HG02938 (cell line): ENCODE measurements at regions not wholly inside any gene's neighbourhood (a gene's known extent, or its start where the extent isn't known, plus 50 kb on each side); places are given as distances from the start of the nearest gene placed in this dataset.
"Not testable (repeated sequence)": the region's sequence is repeated elsewhere in the genome, so short reads cannot be mapped to it uniquely, and the experiment has no call there.

ENCODE experiments used
- ATAC-seq: cut with Tn5 transposase; IDR thresholded peaks from one replicate; pipeline ENCODE4 v1.9.1; 2021; ENCODE audit warnings: mild to moderate bottlenecking, moderate library complexity; ENCODE audit not compliant: unreplicated experiment

DNA sequence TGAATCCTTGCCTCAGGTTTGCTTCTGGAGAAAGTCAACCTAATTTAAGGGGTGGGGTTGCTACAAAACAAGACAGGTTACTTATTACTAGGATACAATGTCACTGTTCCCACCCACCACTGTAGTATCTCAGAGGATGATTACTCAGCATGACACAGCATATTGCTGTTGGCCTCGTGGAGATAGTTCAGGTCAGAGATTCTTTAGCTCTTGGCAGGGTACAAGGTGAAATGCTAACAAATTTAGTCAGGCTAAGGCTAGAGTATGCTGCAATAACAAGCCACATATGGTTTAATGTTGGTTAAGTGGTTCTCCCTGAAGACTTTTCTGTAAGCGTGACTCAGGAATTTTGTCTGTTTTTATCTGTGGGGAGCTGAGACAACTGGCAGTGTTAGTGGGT lies 161.8 kb downstream of the EDEM1 start:
- no peak for ATAC-seq

DNA sequence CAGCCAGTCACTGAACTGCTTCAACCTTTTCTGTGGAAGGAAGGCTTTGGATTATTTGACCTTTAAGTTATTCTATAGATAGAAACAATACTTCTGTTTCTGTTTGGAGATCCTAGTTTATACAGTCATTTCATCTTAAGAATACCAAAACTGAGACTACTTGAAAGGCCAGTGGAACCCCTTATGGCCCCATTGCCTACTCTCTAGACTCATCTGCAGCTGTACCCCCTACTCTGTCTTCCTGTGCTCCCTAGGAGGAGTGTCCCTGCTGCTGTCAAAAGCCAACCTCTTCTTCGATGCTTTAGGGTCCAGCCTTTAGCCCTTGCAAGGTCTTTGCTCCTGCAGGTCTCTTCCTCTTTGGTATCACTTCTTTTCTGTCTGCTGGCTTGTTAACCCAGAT lies 169.6 kb downstream of the EDEM1 start:
- ATAC-seq = no peak

DNA sequence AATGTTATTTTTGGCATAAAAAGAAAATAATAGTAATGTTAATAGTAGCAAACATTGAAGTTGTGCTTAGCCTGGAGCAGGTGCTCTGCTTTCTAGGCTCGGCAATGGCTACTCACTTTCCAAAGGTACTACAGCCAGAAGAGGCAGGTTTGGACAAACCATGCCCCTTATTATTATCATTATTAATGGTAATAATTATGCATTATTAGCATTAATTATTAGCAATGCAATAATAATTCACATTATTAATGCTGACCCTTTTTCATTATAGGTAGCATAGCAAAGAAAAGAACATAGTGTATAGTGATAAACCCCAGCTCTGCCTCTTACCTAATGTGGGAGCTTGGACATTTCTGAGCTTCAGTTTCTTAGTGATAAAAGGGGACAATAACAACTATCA lies 171.4 kb downstream of the EDEM1 start:
- ATAC-seq = no peak

DNA sequence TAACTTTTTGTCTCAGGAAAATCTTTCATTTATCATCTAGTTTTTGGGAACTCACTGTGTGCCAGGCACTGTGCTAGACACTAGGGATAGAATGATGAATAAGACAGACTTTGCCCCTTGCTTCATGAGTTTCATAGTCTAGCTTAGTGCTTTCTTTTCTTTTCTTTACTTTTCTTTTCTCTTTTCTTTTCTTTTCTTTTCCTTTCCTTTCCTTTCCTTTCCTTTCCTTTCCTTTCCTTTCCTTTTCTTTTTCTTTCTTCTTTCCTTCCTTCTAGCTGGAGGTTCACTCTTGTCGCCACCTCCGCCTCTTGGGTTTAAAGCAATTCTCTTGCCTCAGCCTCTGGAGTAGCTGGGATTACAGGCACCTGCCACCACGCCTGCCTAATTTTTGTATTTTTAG lies 172.9 kb downstream of the EDEM1 start:
- no peak for ATAC-seq

DNA sequence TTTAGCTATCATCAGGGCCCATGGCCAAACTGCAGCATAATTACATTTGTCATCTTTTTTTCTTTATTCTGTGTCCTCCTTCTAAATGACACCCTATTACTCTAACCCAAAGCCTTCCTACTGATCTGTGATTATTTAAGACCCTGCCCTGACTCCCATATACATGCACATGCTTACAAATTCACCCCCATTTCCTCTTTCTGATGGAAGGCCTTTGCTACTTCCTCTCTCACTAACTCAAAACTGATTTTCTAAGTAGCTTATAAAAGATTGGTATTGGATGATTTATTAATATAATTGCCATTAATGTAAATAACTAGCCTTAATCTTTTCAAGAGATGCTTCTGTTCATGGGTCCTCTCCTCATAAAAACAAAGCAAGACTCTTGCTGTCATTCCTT lies 179.2 kb downstream of the EDEM1 start:
- ATAC-seq = no peak

DNA sequence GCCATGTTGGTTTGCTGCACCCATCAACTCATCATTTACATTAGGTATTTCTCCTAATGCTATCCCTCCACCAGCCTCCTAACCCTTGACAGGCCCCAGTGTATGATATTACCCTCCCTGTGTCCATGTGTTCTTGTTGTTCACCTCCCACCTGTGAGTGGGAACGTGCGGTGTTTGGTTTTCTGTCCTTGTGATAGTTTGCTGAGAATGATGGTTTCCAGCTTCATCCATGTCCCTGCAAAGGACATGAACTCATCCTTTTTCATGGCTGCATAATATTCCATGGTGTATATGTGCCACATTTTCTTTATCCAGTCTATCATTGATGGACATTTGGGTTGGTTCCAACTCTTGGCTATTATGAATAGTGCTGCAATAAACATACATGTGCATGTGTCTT lies 184.0 kb downstream of the EDEM1 start:
- not testable (repeated sequence) for ATAC-seq

DNA sequence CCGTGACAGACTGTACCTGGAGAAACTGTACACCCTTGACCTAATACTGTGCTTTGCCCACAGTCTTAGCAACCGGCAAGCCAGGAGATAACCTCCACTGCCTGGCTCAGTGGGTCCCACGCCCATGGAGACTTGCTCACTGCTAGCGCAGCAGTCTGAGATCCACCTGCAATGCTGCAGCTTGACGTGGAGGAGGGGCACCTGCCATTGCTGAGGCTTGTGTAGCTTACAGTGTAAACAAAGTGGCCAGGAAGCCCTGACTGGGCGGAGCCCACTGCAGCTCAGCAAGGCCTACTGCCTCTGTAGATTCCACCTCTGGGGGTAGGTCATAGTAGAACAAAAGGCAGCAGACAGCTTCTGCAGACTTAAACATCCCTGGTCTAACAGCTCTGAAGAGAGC lies 189.3 kb downstream of the EDEM1 start:
- ATAC-seq = no peak

DNA sequence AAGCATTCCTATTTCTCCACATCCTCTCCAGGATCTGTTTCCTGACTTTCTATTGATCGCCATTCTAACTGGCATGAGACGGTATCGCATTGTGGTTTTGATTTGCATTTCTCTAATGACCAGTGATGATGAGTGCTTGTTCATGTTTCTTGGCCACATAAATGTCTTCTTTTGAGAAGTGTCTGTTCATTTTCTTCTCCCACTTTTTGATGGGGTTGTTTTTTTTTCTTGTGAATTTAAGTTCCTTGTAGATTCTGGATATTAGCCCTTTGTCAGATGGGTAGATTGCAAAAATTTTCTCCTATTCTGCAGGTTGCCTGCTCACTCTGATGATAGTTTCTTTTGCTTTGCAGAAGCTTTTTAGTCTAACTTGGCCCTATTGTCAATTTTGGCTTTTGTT lies 191.8 kb downstream of the EDEM1 start:
- not testable (repeated sequence) for ATAC-seq

DNA sequence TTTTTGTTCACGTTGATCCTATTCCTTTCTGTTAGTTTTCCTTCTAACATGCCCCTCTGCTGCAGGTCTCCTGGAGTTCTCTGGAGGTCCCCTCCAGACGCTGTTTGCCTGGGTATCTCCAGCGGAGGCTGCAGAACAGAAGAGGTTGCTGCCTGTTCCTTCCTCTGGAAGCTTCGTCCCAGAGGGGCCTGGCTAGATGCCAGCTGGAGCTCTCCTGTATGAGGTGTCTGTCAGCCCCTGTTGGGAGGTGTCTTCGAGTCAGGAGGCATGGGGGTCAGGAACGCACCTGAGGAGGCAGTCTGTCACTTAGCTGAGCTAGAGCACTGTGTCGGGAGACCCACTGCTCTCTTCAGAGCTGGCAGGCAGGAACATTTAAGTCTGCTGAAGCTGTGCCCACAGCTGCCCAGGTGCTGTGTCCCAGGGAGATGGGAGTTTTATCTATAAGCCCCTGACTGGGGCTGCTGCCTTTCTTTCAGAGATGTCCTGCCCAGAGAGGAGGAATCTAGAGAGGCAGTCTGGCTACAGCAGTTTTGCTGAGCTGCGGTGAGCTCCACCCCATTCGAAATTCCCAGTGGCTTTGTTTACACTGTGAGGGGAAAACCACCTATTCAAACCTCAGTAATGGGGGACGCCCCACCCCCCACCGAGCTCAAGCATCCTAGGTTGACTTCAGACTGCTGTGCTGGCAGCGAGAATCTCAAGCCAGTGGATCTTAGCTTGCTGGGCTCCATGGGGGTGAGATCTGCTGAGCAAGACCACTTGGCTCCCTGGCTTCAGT lies 196.2 kb downstream of the EDEM1 start:
- ATAC-seq = not testable (repeated sequence)

DNA sequence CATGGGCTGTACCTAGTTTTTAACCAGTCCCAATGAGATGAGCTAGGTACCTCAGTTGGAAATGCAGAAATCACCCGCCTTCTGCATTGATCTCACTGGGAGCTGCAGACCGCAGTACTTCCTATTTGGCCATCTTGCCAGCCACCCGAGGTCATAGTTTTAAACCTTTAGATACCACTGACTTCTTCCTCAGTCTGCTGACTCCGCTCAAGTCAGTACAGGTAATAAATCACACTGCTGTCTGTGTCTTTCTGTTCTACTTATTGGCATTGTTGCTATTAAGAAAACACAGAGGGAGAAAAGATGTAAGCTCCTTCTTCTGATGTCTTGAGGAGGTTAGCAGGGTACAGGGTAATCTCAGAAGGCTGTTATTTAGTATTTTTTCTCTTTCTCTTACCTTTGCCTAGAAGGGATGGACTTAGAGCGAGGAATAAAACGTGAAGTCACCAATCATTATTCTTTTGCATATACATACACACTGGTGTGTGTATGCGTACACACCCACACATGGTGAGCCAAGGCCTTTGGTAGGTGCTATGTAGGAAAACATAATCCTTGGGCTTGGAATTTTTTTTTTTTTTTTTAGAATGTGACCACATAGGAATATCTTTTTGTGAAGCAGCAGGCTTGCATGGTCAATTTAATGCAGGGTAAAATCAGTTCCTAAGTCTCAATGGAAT lies 197.2 kb downstream of the EDEM1 start:
- ATAC-seq = no peak

DNA sequence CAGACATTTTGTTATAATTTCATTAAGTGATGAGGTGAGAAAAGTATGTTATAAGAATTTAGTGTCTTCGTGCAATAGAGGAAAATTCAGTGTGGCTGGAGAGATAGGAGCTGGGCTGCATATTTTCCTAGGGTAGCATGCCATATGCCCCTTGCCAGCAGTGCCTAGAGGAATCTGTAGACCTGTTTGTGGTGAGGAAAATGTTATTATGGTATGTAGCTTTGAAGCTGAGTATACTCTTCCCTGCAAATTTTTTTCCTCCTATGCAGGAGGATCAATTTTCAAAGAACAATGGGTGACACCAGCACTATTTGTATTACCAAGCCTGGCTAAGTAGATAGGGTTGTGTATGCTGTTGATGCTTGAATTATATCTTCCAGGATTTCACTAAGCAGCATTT lies 200.6 kb downstream of the EDEM1 start:
- ATAC-seq = no peak

DNA sequence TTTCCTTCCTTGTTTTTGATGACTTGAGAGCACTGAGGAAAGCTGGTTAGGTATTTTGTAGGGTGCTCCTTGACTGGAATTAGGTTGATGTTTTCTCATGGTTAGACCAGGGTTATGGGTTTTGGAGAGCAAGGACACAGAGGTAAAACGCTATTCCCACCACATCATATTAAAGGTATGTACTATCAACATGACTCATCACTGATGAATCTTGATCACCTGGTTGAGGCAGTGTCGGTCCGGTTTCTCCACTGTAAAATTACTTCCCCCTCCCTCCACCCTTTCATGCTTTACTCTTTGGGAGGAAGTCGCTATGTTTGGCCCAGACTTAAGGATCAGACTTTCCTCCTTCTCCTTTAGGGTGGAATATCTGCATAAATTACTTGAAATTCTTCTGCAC lies 201.6 kb downstream of the EDEM1 start:
- no peak for ATAC-seq

DNA sequence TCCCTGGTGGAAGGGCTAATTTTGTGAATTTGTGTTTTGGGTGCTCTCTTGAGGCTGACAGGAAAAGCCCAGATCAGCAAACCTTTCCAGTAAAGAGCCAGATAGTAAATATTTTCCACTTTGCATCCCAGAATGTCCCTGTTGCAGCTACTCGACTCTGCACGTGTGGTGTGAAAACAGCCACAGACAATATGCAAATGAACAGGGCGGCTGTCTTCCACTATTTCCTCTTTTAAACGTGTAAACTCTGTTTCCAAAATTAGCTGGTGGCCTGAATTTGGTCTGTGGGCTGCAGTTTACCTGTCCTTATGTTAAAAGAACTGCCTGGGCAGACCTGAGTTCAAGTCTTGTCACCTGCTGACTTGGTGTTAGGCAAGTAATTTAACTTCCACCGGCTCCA lies 202.7 kb downstream of the EDEM1 start:
- no peak for ATAC-seq

DNA sequence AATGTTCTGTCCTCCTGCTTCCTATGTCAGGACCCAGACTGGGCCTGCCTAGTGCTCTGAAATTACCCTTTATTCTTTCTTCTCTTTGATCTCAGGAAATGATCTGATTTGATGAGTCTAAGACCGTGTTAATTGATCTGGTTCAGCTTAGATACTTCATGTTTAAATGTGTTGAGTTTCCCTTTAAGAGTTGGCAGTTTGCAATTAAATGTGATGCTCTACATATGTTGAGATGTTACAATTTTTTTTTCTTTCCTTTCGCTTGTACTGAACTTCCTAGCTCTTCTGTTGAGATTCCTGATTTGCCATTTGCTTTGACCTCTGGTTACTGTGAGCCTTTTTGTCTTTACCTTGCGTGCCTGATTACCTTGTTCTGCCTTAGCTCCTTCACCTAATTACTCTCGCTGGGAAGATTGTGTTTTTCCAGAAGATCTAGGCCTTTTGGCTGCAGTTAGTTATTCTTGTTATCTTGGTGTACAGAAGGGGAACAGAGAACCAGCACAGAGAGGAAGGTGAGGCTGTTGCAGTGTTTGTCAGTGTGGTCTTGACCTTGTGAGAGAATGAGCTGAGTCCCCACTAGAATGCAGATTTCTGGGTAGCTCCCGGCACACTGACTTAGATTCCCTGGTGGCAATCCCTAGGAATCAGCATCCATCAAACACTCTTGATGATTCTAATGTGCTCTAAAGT lies 203.6 kb downstream of the EDEM1 start:
- ATAC-seq = no peak

DNA sequence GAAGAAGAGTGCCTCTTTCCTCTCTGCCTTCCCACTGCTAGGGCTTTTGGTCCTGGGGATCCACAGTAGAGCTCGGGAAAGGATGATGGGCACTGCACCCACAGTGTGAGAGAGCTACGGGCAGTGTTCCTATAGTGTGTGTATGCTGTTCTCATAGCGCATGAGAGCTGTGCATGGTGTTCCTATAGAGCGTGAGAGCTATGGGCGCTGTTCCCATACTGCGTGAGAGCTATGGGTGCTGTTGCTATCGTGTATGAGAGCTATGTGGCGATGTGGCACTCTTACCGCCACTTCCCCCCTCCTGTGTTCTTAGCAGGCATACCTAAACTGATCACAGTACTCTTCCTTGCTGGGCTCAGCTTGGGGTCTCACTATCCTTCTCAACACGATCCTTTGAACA lies 213.5 kb downstream of the EDEM1 start:
- no peak for ATAC-seq

DNA sequence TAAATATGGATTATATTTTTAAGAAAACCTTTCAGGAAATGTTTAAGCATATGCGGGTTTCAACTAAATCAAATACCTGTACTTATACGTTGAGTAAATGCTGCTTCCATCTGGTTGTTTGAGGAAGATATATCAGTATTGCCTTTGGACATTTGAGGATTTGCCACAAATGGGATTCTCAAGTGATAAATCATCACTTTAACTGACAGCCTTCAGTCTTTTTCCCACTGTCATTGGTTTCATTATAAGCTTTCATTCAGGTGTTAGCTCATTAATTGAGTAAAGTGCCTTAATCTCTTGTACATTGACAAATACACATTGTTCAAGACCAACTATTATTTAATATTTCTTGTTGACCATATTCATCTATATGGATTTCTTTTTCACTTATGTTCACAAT lies 217.2 kb downstream of the EDEM1 start:
- ATAC-seq = no peak

DNA sequence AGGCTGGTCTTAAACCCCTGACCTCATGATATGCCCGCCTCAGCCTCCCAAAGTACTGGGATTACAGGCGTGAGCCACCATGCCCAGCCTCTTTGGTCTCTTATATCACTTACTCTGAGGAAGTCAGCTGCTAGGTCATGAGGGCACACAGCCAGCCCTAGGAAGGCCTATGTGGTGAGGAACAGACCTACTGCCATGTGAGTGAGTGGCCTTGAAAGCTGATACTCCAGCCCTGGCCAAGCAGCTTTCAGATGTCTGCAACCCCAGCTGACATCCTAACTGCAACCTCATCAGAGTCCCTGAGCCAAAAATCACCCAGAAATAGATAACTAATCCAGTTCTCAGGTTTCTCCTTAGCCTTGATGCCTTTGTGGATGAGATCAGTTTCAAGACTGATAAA lies 224.3 kb downstream of the EDEM1 start:
- no peak for ATAC-seq

DNA sequence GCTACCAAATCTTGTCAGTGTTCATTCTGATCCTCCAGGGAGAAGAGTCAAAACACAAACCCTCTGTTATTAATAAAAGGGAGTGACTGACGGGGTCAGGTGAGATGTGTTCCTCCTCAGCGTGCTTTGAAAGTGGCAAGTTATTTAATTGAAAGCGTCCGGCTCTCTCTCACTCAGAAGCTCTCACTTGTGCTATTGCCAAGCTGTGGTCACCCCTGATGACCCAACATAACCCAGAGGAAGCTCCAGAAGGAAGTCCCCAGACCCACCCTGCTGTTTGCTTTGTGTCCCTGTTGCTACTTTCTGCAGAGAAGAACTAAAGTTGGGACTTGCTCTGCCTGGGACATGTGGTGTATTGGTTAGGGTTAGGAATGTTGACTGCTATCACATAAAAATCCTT lies 235.6 kb downstream of the EDEM1 start:
- no peak for ATAC-seq

DNA sequence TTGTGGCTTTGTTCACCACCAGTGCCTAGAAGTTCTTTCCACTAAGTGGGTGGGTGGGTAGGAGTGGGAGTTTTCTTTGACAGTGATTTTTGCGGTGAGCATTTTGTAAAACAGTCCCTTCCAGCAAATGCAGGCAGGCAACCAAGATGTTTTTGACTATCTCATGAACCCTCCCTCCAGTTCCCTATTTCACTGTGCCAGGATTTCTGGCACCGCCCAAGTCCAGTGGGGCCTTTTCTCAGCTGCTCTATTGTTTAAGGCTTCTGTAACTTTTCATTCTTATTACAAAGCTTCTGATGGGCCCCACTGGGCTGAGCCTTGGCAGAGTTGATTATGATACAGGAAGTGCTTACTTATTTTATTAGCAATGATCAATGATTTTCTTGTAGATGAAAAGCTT lies 236.0 kb downstream of the EDEM1 start:
- no peak for ATAC-seq

DNA sequence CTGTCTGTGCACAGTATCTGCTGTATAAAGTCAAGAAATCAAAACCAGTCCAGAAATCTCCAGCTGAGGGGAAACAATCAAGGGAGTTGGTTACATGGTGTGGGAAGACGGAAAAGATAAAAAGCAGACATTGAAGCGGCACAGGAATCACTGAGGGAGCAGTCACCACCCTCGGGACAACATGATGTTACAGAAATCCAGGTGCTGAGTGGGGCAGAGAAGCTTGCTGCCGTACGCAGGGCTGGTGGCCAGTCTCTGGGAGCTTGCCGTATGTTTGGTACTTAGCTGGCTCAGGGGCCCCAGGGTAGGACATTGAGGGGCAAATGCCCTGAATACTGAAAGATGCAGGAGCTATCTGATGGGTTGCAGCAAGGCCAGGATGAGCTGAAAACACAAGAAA lies 237.9 kb downstream of the EDEM1 start:
- ATAC-seq = no peak

DNA sequence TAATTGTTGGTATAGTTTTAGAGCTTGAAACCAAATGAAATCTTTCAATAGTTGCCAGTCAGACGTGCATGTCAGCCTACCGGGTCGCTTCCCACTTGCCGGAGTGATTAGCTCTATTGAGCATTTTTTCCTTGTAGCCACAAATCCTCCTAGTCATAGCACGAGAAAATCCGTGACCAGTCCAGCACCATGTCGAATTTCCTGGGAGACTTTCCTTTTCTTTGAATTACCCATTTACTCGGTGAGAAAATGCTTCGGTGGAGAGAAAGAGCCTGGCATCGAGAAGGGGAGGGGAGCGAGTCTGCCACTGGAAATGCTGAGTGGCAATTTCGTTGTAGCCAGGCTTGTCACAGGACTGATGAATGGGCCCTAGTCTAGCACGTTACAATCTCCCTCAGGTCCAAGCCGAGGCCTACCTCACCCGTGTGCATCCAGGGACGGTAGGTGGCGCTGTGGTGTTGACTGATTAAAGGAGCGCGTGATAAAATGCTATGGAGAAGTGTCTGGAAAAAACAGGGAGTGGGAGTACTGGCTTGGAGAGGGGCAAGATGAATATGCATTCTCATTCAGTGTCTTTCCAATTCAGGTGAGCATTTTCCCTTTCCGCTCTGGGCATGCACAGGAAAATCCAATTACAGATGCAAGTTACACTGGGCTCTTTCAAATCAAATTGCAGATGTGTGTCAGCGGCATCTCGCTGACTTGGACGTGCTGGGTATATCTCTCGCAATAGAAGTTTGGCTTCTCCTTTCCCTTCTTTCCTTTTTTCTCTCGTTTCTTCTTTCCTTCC lies 238.8 kb downstream of the EDEM1 start:
- peak; percentile 47 for ATAC-seq
